Dermis blood vessel endothelial cell (primary cell): ENCODE measurements at regions not wholly inside any gene's neighbourhood (a gene's known extent, or its start where the extent isn't known, plus 50 kb on each side); places are given as distances from the start of the nearest gene placed in this dataset.
"Not testable (repeated sequence)": the region's sequence is repeated elsewhere in the genome, so short reads cannot be mapped to it uniquely, and the experiment has no call there.

ENCODE experiments used
- DNase-seq: peaks from one replicate; pipeline ENCODE4 v3.0.0; 2010

GRCh38 chr7:118836933-118837332, 612.4 kb downstream of the ANKRD7 start:
- DNase-seq, result no peak

GRCh38 chr7:118839515-118839914, 615.0 kb downstream of the ANKRD7 start:
- DNase-seq, result no peak

GRCh38 chr7:118843456-118843855, 619.0 kb downstream of the ANKRD7 start:
- DNase-seq, result no peak

GRCh38 chr7:118844748-118845147, 620.2 kb downstream of the ANKRD7 start:
- no peak for DNase-seq

- DNase-seq, result no peak
Measured at GRCh38 chr7:118845791-118846190, 621.3 kb downstream of the ANKRD7 start.

GRCh38 chr7:118846977-118847376, 622.5 kb downstream of the ANKRD7 start:
- no peak for DNase-seq

- DNase-seq, result no peak
Measured at GRCh38 chr7:118855290-118855689, 630.8 kb downstream of the ANKRD7 start.

GRCh38 chr7:118858651-118859149, 634.2 kb downstream of the ANKRD7 start:
- no peak for DNase-seq

- DNase-seq, result no peak
Measured at GRCh38 chr7:118861581-118861980, 637.1 kb downstream of the ANKRD7 start.

GRCh38 chr7:118862740-118863139, 638.2 kb downstream of the ANKRD7 start:
- DNase-seq, result no peak

GRCh38 chr7:118863966-118864365, 639.5 kb downstream of the ANKRD7 start:
- DNase-seq, result no peak

GRCh38 chr7:118867860-118868259, 643.4 kb downstream of the ANKRD7 start:
- DNase-seq, result no peak

- not testable (repeated sequence) for DNase-seq
Measured at GRCh38 chr7:118869141-118869540, 644.6 kb downstream of the ANKRD7 start.

- DNase-seq, result no peak
Measured at GRCh38 chr7:118870187-118870586, 645.7 kb downstream of the ANKRD7 start.

GRCh38 chr7:118872568-118872967, 648.1 kb downstream of the ANKRD7 start:
- no peak for DNase-seq

GRCh38 chr7:118877187-118877586, 652.7 kb downstream of the ANKRD7 start:
- no peak for DNase-seq

GRCh38 chr7:118878336-118878735, 653.8 kb downstream of the ANKRD7 start:
- DNase-seq, result no peak

GRCh38 chr7:118898284-118898683, 673.8 kb downstream of the ANKRD7 start:
- DNase-seq, result no peak

- no peak for DNase-seq
Measured at GRCh38 chr7:118902600-118902999, 678.1 kb downstream of the ANKRD7 start.

- DNase-seq, result no peak
Measured at GRCh38 chr7:118907911-118908527, 683.5 kb downstream of the ANKRD7 start.

- not testable (repeated sequence) for DNase-seq
Measured at GRCh38 chr7:118916120-118916519, 691.6 kb downstream of the ANKRD7 start.

- DNase-seq, result peak; percentile 0
Measured at GRCh38 chr7:118918556-118918955, 694.1 kb downstream of the ANKRD7 start.

- no peak for DNase-seq
Measured at GRCh38 chr7:118938845-118939244, 714.3 kb downstream of the ANKRD7 start.

GRCh38 chr7:118944271-118944670, 719.8 kb downstream of the ANKRD7 start:
- no peak for DNase-seq
